ENCODE measurements at regions not wholly inside any gene's neighbourhood (a gene's known extent, or its start where the extent isn't known, plus 50 kb on each side); places are given as distances from the start of the nearest gene placed in this dataset.

GRCh38 chr9:11755951-11756350 is 937.2 kb upstream of the TYRP1 start:
- no peaks in the 10 kb centered on the region for H3K9me3 ChIP-seq (ENCODE audit: low read length)
- H4K20me1 ChIP-seq (ENCODE audit: insufficient read depth, low read length): no peaks in the 10 kb centered on the region
- H3K79me2 ChIP-seq (ENCODE audit: insufficient read depth, low read depth, low read length): no peaks in the 10 kb centered on the region
- DNase-seq (ENCODE audit: low spot score): no peak
- no peak overlapping the region for H3K4me3 ChIP-seq (ENCODE audit: low read depth, low read length, poor library complexity, severe bottlenecking)
- H2AFZ ChIP-seq (ENCODE audit: low read length): no peak overlapping the region
- BruUV-seq (replicated peaks): no TSS peak
- H3K9me2 ChIP-seq (ENCODE audit: insufficient read depth, low read length): no peaks in the 10 kb centered on the region
- intact Hi-C loops (cut with micrococcal nuclease; ENCODE audit: unreplicated experiment): no loop called here
- H3K4me1 ChIP-seq (ENCODE audit: insufficient read depth, low read length, poor library complexity, severe bottlenecking): no peaks in the 10 kb centered on the region
- H3K36me3 ChIP-seq (ENCODE audit: insufficient read depth, low read length): no peaks in the 10 kb centered on the region
- TF ChIP-seq CTCF (conservative IDR thresholded peaks at IDR 0.05; ENCODE audit: low read length) (no peak), EZH2phosphoT487 (IDR thresholded peaks at IDR 0.05; ENCODE audit: borderline replicate concordance, low read depth, low read length) (no peak)
- H3K4me2 ChIP-seq (ENCODE audit: low read length): no peak overlapping the region
- POLR2A ChIA-PET: no interaction called here
- CTCF ChIA-PET (ENCODE audit: unreplicated experiment): no interaction called here
- no peak overlapping the region for H3K27ac ChIP-seq (ENCODE audit: low read depth, low read length, poor library complexity, severe bottlenecking)

- H3K27ac ChIP-seq (ENCODE audit: low read depth, low read length, poor library complexity, severe bottlenecking): no peak overlapping the region
- intact Hi-C loops (cut with micrococcal nuclease; ENCODE audit: unreplicated experiment): no loop called here
- H3K4me1 ChIP-seq (ENCODE audit: insufficient read depth, low read length, poor library complexity, severe bottlenecking): no peaks in the 10 kb centered on the region
- H3K4me2 ChIP-seq (ENCODE audit: low read length): no peak overlapping the region
- no peaks in the 10 kb centered on the region for H4K20me1 ChIP-seq (ENCODE audit: insufficient read depth, low read length)
- no peaks in the 10 kb centered on the region for H3K79me2 ChIP-seq (ENCODE audit: insufficient read depth, low read depth, low read length)
- no peak overlapping the region for H3K4me3 ChIP-seq (ENCODE audit: low read depth, low read length, poor library complexity, severe bottlenecking)
- no peak for TF ChIP-seq CTCF (conservative IDR thresholded peaks at IDR 0.05; ENCODE audit: low read length)
- no peak for TF ChIP-seq EZH2phosphoT487 (IDR thresholded peaks at IDR 0.05; ENCODE audit: borderline replicate concordance, low read depth, low read length)
- H3K9me3 ChIP-seq (ENCODE audit: low read length): no peaks in the 10 kb centered on the region
- ChIA-PET CTCF (ENCODE audit: unreplicated experiment) (no interaction called here), POLR2A (no interaction called here)
- DNase-seq (ENCODE audit: low spot score): no peak
- H3K9me2 ChIP-seq (ENCODE audit: insufficient read depth, low read length): no peaks in the 10 kb centered on the region
- no TSS peak for BruUV-seq (replicated peaks)
- H2AFZ ChIP-seq (ENCODE audit: low read length): no peak overlapping the region
- no peaks in the 10 kb centered on the region for H3K36me3 ChIP-seq (ENCODE audit: insufficient read depth, low read length)
These were observed 935.8 kb upstream of the TYRP1 start for GRCh38 chr9:11757408-11757807.

GRCh38 chr9:11758016-11758415 is 935.2 kb upstream of the TYRP1 start:
- Histone ChIP-seq H3K4me1 (ENCODE audit: insufficient read depth, low read length, poor library complexity, severe bottlenecking) (no peaks in the 10 kb centered on the region), H3K36me3 (ENCODE audit: insufficient read depth, low read length) (no peaks in the 10 kb centered on the region), H3K9me3 (ENCODE audit: low read length) (no peaks in the 10 kb centered on the region), H4K20me1 (ENCODE audit: insufficient read depth, low read length) (no peaks in the 10 kb centered on the region), H3K9me2 (ENCODE audit: insufficient read depth, low read length) (no peaks in the 10 kb centered on the region), H3K27ac (ENCODE audit: low read depth, low read length, poor library complexity, severe bottlenecking) (no peak overlapping the region), H3K4me3 (ENCODE audit: low read depth, low read length, poor library complexity, severe bottlenecking) (no peak overlapping the region), H3K4me2 (ENCODE audit: low read length) (no peak overlapping the region), H2AFZ (ENCODE audit: low read length) (no peak overlapping the region), H3K79me2 (ENCODE audit: insufficient read depth, low read depth, low read length) (no peaks in the 10 kb centered on the region)
- BruUV-seq (replicated peaks): no TSS peak
- intact Hi-C loops (cut with micrococcal nuclease; ENCODE audit: unreplicated experiment): no loop called here
- CTCF ChIA-PET (ENCODE audit: unreplicated experiment): no interaction called here
- TF ChIP-seq EZH2phosphoT487 (IDR thresholded peaks at IDR 0.05; ENCODE audit: borderline replicate concordance, low read depth, low read length) (no peak), CTCF (conservative IDR thresholded peaks at IDR 0.05; ENCODE audit: low read length) (no peak)
- POLR2A ChIA-PET: no interaction called here
- no peak for DNase-seq (ENCODE audit: low spot score)

Measured in OCI-LY7 (cell line).